ENCODE measurements at regions not wholly inside any gene's neighbourhood (a gene's known extent, or its start where the extent isn't known, plus 50 kb on each side); places are given as distances from the start of the nearest gene placed in this dataset.

DNA sequence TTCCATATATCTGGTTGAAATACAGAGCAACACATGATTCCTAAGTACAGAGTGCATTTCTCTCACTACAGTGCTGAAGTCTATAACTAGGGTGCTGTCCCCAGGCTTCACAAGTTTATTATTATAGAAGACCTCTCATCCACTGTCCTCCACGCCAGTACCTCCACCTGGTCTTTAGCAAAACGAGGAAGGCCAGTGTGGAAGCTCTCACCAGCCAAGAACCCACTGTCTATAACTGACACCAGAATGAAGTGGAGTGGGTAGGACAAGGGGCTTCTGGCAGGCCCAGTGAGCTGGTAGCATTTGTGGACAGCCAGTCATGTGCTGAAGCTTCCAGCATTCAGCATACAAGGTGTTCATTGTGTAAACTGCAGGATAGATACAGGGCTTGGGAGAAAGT is 430.7 kb downstream of the GADD45G start:
- no peak overlapping the region for H3K4me3 ChIP-seq (ENCODE audit: low read depth, low read length)

DNA sequence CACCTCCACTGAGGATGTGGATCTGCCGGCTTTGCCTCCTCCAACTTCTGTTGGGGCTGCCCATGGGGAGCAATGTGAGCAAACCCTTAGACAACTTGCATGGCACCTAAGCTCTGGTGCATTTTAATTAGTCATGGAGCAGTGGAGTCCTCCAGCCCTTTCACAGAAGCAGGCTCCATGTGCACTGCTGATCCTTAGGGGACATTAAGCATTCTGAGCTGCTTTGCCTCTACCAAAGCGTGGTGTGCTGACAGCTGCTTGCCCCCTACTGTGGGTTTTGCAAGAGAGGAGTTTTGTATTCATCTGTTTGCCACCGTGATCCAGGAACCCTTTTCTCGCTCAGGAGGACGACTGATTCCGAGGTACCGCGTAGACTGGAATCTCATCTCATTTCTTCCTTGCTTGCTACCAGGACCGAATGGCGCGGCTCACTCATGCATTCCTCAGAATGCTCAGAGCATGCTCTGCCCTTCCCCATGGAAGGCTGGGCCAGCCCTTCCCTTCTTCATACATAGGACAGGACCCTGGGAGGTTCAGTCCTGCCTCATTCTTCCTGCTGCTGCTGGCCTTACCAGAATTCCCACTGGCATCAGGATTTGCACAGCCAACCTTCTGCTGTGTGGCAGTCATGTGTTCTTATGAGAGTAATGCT is 432.5 kb downstream of the GADD45G start:
- H3K4me3 ChIP-seq (ENCODE audit: low read depth, low read length): no peak overlapping the region

DNA sequence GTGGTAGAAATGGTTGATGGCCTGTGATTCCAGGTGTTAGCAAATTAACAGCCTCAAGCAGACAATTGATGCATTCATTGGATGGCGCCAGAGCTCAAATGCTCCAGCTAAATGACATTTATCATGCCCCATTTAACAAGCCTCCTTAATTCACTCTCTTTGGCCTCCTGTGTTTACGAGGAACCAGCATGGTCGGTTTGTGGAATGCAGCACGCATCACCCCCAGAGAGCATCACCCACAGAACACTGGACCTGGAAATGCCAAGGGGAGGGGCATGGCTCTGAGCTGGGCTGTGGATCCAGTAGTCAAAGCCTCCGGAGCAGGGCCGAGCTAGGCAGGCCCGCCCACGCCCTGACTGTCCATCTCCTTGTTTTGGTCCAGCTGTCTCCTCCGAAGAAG is 434.0 kb downstream of the GADD45G start:
- no peak overlapping the region for H3K4me3 ChIP-seq (ENCODE audit: low read depth, low read length)

DNA sequence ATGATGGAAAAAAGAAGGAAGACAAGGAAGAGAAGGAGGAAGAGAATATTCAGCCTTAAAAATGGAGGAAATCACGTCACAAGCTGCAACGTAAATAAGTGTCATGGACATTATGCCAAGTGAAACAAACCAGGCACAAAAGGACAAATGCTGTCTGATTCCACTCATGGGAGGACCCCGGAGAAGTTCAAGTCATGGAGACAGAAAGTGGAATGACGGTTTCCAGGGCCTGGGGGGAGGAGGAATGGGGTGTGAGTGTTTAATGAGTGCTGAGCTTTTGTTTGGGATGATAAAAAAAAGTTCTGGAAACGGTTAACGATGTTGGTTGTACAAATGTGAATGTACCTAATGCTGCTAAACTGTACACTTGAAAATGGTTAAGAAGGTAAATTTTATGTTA is 439.5 kb downstream of the GADD45G start:
- H3K4me3 ChIP-seq (ENCODE audit: low read depth, low read length): no peak overlapping the region

DNA sequence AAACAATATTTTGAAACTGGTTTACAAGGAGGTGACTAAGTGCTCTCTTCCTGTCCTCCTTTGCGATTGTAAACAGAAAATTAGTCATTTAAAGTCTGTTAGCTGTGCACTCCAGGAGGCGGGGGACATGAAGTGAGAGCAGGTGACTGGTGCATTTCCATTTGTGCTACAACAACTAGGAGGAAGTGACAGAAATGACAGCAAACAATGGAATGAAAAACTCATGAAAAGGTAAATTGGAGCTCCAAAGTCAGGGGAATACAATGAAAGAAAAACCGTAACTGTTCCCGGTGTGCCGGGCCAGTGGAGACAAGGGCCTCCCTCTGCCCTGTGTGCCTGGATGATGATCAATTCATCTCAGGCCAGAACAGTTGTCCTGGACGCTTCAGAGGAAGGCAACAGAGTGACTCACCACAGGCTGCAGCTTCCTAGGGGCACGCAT is 439.9 kb downstream of the GADD45G start:
- no peak overlapping the region for H3K4me3 ChIP-seq (ENCODE audit: low read depth, low read length)

DNA sequence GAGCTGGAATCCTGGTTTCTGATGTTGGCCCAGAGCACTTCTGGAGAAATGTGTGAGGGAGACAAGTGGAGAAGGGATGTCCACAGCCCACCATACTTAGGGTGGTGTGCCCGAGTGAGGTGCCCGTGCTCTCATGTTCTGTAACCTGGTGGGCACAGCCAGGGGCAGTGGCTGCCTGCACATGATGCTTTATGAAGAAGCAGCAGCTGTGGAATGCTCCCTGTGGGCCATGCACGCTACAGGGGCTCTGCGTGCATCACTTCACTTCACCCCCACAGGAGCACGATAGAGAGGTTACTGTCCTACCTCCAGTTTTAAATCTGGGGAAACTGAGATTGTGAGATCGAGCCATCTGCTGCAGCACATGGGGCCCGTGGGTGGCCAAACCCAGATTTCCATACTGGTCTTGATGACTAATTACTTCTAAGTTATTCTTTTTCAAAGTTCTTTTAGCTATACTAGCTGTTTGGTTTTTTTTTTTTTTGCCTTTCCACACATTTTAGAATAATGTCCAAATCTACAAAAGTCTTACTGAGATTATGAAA is 441.6 kb downstream of the GADD45G start:
- H3K4me3 ChIP-seq (ENCODE audit: low read depth, low read length): no peak overlapping the region

DNA sequence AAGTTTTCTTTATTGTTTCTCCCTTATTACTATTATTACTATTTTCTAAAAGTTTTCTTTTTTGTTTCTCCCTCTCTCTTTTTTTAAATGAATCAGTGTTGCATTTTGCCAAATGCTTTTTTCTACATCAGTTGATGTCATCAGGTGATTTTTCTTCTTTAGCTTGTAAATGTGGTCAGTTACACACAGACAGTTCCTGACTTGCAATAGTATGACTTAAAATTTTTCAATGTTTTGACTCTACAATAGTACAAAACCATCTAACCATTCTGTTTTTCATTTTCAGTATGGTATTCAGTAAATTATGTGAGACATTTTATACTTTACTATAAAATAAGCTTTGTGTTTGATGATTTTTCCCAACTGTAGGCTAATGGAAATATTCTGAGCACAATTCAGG is 443.0 kb downstream of the GADD45G start:
- no peak overlapping the region for H3K4me3 ChIP-seq (ENCODE audit: low read depth, low read length)

DNA sequence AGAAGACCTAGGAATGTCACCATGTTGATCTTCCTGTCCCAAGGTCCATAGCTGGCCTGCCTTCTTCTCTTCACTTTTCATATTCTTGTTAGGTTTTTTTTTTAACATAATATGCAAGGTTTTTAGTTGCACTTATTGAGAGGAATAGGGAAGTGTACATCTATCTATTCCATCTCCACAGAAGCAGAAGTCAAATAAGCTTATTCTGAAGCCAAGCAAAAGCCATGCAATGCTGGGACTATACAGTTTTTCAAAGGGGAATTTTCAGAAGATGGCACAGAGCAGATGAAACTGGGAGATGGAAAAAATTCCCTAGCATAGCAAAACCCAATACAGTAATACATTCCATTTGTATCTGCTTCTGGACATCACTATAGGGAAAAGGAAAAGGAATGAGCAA is 447.6 kb downstream of the GADD45G start:
- H3K4me3 ChIP-seq (ENCODE audit: low read depth, low read length): no peak overlapping the region

DNA sequence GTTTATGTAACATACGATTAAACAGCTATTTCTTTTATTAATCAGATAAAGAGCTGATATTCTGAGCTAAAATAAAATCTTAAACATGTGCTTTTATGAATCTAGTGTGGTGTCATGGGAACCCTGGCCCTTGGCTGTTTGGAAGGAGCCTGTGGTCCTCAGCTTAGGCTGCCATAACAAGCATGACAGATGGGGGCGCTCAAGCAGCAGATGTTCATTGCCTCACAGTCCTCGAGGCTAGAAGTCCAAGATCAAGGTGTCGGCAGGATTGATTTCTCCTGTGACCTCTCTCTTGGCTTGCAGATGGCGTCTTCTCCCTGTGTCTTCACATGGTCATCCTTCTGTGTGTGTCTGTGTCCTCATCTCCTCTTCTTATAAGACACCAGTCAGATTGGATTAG is 448.2 kb downstream of the GADD45G start:
- H3K4me3 ChIP-seq (ENCODE audit: low read depth, low read length): no peak overlapping the region

DNA sequence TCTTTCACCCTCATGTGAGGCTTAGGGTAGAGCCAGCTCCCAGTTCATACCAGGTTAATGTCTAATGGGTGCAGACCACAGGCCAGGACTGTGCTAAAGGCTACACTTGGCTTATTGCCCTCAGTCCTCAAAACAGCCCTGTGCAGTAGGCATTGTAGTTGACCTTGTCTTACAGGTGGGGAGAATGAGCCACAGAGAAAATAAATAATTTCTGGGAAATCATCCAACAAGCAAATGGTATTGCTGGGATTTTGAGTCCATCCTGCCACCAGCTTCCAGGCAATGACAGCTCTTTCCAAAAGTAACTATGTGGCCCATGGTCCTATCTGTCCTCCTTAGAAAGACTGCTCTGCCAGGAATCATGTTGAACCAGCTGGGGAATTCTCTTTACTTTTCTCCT is 450.0 kb downstream of the GADD45G start:
- no peak overlapping the region for H3K4me3 ChIP-seq (ENCODE audit: low read depth, low read length)

DNA sequence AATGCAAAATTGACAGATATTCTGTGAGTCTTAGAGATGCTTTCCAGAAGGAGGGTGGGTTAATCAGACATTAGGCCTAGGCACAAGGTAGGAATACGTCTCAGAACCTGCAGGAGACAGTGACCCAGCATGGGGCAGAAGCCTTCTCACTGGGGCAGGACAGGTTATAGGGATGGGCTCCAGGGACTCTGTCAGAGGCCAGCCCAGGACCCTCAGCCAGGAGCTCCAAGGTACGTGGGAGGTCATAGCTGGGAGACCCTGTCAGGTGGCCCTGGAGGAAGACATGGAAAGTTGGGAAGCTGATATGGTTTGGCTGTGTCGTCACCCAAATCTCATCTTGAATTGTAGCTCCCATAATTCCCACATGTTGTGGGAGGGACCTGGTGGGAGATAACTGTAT is 450.4 kb downstream of the GADD45G start:
- H3K4me3 ChIP-seq (ENCODE audit: low read depth, low read length): no peak overlapping the region

DNA sequence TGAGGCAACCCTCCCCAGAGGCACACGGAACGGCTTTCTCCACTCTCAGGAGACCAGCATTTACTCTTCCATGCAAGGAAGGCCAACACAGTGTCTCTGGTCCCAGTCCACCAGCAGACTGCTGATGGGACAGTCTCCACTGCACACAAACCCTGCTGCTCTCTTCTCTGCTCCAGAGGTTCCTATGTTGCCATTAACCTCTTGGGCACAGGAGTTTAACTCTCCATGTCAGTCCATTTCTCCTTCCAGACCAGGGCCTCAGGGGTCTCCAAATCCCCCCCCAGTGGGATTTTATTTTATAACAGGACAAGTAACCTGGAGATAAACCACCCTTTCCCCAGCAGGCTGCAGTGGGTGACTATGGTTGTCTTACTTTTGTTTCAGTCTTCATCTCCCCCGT is 452.5 kb downstream of the GADD45G start:
- H3K4me3 ChIP-seq (ENCODE audit: low read depth, low read length): no peak overlapping the region

DNA sequence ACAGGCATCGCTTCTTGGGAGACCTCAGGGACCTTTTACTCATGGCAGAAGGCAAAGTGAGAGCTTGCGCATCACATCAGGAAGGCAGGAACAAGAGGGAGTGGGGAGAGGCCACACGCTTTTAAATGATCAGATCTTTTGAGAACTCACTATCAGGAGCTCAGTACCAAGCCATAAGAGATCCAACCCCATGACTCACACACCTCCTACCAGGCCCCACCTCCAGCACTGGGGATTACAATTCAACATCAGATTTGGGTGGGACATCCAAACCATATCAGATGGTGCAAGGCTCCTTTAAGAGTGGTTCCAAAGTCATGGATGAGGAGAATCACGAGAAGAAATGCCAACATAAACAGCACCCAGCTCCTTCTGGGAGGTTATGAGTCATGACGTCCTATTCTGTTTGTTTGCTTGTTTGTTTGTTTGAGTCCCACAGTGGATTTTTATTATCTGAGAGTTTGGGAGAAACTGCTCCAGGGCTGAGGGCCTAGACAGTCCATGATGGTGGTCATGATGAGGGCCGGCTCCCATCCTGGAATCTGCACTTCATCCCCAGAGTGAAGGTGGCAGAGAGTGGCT is 453.5 kb downstream of the GADD45G start:
- no peak overlapping the region for H3K4me3 ChIP-seq (ENCODE audit: low read depth, low read length)

DNA sequence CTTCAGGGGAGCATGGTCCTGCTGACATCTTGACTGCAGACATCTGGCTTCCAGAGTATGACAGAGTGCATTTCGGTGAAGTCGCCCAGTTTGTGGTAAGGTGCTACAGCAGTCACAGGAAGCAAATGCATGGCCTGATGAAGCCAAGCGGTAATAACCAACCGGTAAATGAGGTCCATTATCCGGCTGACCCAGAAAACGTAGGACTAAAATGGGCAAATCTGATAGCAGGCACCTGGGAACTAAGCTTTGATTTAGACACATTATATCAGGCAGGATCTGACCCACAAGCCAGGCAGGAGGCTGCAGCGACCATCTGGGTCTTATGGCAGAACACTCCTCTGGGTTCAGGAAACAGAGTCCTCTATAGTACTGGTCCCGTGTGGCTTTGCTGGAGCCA is 454.6 kb downstream of the GADD45G start:
- H3K4me3 ChIP-seq (ENCODE audit: low read depth, low read length): no peak overlapping the region

DNA sequence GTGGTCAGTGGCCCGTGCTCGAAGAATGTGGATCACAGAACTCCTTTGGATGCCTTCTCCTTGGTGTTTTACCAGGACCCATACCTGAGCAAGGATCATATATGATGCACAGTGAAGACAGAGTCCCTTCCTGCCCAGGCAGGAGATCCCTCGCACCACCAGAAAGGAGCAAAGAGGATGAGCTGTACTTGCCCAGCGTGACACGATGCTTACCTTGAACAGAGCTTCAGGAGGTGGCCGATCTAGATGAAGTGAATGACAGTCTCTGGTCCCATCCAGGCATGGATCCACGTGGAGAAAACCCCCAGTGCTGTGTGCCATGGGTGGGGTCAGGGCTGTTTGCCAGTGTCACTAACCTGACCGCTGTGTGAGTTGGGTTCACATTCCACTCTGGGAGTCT is 455.4 kb downstream of the GADD45G start:
- no peak overlapping the region for H3K4me3 ChIP-seq (ENCODE audit: low read depth, low read length)

DNA sequence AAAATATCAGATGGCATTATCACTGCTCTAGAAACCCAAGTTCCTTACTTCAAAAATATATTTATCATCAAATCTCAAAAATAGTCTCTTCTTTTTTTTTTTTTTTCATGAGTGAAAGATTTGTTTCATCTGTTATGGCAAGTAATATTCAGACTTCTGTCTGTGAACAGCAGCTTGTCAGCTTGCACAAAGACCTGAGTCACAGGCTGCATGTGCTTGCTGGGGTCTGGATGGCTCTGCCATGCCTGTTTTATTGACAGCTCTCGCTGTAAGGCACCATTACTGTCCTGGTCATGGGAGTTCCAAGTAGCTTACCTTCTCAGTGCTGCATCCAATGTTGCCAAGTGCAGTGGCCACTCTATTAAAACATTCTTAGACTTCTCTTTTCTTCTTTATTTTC is 456.4 kb downstream of the GADD45G start:
- no peak overlapping the region for H3K4me3 ChIP-seq (ENCODE audit: low read depth, low read length)

DNA sequence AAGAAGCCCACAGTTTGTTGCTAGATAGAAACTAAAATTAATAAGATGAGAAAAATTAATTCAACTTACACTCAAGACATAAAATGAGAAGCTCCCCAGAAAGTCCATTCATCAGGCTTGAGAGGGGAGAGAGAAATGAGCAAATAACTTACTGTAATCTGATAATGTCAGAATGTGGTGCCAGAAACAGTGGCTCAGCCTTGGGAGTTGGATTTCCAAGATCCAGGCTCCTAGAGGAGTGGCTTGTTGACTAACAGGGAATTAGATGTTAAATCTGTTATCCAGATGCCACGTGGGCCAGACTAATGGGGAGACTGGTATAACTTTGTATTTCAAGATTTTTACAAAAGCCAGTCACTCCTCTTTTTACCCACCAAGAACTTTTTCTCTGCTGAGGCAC is 458.2 kb downstream of the GADD45G start:
- no peak overlapping the region for H3K4me3 ChIP-seq (ENCODE audit: low read depth, low read length)

DNA sequence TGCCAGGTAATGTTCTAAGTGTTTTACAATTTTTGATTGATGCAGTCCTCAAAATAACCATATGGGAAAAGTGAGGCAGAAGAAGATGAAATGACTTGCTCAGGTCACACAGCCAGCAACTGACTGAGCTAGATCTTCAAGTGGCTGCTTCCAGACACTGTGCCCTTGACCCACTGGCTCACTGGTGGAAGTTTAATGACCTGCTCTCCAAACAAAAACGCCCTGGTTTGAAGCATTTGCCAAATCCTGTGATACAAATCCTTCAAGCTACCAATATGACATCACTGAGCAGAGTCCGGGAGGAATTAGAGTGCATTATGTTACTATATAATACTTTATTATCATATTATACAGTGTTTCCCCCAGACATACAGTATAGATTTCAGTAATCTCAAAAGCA is 459.4 kb downstream of the GADD45G start:
- no peak overlapping the region for H3K4me3 ChIP-seq (ENCODE audit: low read depth, low read length)

DNA sequence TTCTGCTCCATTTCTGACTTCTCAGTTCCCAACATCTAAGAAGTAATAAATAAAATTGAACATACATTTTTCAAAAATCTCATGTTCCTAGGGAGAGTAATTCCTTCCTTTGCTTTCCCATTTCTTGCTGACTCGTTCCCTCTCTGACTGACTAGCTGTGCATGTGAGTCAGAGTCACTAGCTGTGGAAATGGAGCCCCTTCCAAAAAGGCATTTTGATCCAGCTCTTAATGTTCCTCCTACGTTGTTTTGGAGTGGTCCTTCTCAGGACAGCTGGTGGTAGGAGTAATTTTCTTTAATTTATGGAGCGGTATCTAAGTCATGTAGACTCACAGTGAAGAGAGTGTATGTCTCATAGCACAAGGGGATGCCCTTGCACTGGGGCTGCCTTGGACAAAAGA is 460.2 kb downstream of the GADD45G start:
- no peak overlapping the region for H3K4me3 ChIP-seq (ENCODE audit: low read depth, low read length)

DNA sequence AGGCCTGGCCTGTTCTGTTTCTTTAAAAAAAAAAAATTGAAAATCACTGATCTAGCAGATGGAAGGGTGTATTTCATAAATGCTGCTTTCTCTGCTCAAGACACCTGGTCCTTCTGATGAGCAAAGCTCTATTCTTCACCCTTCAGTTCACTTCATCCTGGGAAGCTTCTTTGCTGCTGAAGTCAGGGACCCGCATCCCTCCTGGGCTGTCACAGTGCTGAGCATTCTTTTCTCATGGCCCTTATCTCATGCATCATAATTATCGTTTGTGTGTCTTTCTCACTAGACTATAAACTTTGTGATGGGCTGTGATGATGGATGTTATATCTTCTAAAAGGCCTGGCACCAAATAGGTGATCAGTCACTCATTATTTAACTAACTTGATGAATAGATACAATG is 461.0 kb downstream of the GADD45G start:
- no peak overlapping the region for H3K4me3 ChIP-seq (ENCODE audit: low read depth, low read length)

DNA sequence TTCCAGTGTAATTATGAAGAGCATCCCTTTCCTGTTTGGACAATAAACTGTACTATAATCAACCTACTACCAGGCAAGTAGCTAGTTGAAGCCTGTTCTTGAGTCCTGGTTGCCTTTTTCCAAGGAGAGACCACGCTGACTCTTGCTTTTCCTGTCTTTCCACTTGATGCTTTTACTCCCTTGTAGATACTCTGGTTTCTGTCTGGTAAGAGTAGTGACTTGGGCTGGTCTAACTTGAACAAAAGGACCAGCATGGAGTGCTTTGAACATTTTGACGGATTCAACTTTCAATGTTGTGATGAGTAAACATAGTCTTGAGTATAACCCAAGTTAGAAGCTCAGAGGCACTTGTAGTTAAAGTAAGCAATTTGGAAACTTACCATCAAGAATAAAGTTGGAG is 464.3 kb downstream of the GADD45G start:
- no peak overlapping the region for H3K4me3 ChIP-seq (ENCODE audit: low read depth, low read length)

DNA sequence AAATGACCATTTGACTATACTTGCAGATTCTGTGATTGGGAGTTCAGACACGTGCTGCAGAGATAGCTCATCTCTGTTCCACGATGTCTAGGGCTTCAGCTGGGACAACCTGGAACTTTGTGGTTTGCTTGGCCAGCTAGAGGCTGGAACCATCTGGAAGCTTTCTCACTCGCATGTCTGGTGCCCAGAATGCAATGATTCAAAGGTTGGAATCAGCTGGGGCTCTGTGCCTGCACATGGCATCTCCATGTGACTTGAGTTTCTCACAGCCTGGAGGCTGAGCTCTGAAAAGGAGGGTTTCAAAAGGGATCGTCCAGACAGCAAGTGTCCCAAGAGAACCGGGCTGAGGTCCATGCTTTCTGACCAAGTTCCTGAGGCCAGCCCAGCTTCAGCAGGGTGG is 465.2 kb downstream of the GADD45G start:
- no peak overlapping the region for H3K4me3 ChIP-seq (ENCODE audit: low read depth, low read length)

DNA sequence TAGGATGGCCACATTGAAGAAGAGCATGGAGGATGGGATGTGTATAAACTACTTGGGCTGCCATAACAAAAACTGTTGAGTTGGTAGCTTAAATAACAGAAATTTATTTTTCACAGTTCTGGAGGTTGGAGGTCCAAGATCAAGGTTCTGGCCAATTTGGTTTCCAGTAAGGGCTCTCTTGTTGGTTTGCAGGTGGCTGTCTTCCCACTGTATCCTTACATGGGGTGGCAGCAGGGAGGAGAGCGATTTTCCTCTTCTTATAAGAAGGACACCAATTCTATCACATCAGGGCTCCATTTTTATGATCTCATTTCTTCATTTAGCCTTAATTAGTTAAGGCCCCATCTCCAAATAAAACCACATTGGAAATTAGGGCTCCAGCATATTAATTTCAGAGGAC is 465.7 kb downstream of the GADD45G start:
- no peak overlapping the region for H3K4me3 ChIP-seq (ENCODE audit: low read depth, low read length)
